HG02852 (cell line): ENCODE measurements at regions not wholly inside any gene's neighbourhood (a gene's known extent, or its start where the extent isn't known, plus 50 kb on each side); places are given as distances from the start of the nearest gene placed in this dataset.
"Not testable (repeated sequence)": the region's sequence is repeated elsewhere in the genome, so short reads cannot be mapped to it uniquely, and the experiment has no call there.

Experiments used
- ATAC-seq: cut with Tn5 transposase; IDR thresholded peaks from one replicate; pipeline ENCODE4 v1.9.1; 2021; ENCODE audit warnings: mild to moderate bottlenecking, moderate library complexity; ENCODE audit not compliant: unreplicated experiment

- no peak for ATAC-seq
These were observed 139.6 kb downstream of the TFPI2 start for GRCh38 chr7:93750986-93751385.

- ATAC-seq, result no peak
These were observed 143.5 kb downstream of the TFPI2 start for GRCh38 chr7:93747019-93747418.

GRCh38 chr7:93739424-93739823, 151.1 kb downstream of the TFPI2 start:
- no peak for ATAC-seq

- no peak for ATAC-seq
These were observed 152.6 kb downstream of the TFPI2 start for GRCh38 chr7:93737953-93738352.

DNA sequence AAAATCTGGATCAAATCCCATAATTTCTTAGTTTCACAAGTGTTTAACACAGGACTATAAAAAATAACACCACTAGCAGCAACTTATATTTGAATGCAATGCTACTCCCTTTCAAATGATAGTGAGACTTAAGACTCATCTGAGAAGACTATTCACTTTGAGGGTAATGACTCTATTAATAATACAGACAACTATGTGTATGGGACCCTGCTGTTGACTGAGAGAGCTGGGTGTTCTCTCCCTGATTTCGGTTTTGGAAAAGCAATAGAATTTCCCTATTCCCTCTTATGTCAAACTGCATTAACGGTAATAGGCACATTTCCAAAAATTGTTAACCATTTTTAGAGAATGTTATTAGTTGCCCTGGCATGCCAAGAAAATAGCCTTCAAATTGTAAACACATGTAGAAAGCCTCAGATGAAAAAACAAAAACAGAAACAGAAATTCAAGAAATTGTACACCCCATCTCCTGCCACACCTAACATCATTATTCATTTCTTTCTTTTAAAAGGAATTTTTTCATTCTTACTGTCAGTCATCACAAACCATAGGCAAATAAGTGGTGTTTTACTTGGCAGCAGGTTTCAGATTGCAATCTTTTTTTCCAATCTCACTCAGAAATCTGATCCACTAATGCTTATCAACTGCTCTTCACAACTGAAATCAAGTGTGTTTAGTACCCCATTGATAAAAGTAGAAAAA, 153.7 kb downstream of the TFPI2 start:
- ATAC-seq, result no peak

DNA sequence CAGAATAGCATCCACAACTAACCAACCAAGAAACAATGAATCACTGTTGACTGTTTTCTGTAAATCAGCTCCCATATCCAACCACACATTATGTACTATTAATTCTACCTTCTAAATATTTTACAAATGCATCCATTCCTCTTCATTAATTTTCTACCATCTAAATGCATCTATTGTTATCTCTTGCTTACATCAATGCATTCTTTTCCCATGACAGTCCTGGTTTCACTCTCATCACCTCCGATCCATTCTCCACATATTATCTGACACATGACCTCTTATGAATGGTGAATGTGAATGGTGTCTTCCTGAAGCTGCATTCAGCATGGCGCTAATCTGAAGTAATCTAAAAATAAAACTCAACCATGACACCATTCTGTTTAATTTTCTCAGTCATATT, 153.8 kb upstream of the CALCR start:
- no peak for ATAC-seq

DNA sequence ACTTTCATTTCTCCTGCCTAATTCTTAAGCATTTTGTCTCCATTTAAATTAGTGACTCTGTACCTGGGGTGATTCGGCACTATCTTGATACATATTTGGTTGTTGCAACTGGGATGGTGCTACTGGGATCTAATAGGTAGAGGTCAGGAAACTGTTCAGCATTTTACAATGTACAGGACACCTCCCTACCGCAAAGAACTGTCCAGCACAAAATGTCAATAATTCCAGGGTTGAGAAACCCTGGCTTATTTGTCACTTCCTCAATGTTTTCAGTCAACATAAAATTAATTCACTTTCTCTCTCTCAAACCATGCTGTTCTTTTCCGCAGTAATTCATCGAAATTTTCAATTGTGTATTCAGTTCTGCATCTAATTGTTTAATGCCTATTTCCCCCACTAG, 151.4 kb upstream of the CALCR start:
- no peak for ATAC-seq

- no peak for ATAC-seq
These were observed 149.1 kb upstream of the CALCR start for GRCh38 chr7:93723424-93724124.

GRCh38 chr7:93720106-93720505, 145.6 kb upstream of the CALCR start:
- ATAC-seq, result no peak

- no peak for ATAC-seq
These were observed 145.0 kb upstream of the CALCR start for GRCh38 chr7:93719546-93719945.

- ATAC-seq, result no peak
These were observed 142.8 kb upstream of the CALCR start for GRCh38 chr7:93717217-93717900.

DNA sequence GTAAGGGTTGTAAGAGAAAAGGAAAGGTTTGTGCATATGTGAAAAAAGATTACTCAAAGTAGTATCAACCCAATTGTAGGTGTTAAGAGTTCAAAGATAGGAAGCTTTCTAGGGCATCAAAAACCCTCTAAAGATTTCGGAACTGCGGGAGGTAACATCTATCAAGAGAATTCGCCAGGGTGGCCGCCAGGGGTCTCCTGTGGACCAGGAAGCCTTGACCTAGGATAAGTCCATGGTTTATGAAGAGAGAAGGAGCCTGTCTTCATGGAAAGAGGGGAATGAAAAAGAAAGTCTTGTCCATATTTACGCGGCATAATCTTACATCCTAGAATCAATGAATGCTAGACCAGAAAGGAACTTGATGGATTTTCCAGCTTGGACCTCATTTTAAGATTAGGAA, 140.7 kb upstream of the CALCR start:
- peak; percentile 65 for ATAC-seq

DNA sequence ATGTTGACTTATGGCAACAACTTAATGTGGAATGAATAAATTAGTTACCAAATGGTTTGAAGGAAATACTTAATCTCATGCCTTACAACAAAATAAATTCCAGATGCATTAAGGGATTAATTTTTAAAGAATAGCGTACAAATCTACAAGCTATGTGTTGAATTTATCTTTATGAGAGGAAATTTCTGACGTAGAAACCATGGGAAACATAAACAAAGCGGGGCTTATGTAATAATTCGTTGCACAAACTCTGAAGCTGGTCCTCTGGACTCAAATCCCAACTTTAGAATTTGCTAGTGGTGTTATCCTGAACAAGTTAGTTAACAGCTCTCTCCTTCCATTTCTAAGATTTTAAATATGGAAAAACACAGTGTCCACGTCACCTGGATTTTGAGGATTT, 137.4 kb upstream of the CALCR start:
- no peak for ATAC-seq

- not testable (repeated sequence) for ATAC-seq
These were observed 133.7 kb upstream of the CALCR start for GRCh38 chr7:93708255-93708654.

GRCh38 chr7:93707249-93707648, 132.7 kb upstream of the CALCR start:
- no peak for ATAC-seq

GRCh38 chr7:93706162-93706561, 131.6 kb upstream of the CALCR start:
- not testable (repeated sequence) for ATAC-seq

GRCh38 chr7:93704217-93704616, 129.7 kb upstream of the CALCR start:
- no peak for ATAC-seq

DNA sequence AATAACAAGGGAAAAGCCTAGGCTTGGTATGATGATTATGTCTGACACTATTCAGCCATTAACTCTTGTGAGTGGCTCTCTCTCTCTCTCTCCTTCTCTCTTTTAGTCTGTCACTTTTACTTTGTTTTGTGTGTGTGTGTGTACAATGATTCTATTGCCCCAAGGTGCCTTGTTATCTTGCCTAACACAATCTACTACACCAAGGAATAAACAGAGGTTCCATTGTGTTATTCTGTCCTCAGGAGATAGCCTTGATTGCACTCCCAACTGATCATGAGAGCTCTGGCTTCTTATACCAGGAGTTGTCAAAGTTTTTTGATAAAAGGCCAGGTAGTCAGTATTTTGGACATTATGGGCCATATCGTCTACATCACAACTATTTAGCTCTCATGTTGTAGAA, 123.4 kb upstream of the CALCR start:
- no peak for ATAC-seq

- ATAC-seq, result no peak
These were observed 119.3 kb upstream of the CALCR start for GRCh38 chr7:93693796-93694195.

- peak; percentile 47 for ATAC-seq
These were observed 115.5 kb upstream of the CALCR start for GRCh38 chr7:93690021-93690420.

DNA sequence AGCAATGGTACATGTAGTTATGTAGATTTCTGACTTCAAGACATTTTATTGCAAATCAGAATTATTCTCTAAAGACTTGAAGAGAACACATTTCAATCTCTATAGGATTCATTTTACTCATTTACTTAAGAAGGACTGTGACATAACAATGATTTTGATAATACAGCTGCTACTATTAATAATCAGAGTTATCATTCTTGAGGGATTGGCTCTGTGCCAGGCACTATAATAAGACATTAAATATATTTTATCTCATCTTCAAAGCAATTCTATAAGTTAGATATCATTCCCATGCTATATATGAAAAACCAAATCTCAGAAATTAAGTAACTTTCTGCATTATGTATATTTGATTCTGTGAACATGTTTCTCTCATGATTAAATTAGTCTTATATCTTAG, 103.7 kb upstream of the CALCR start:
- ATAC-seq, result no peak
